Ascending aorta (tissue), 2 donors: ENCODE measurements at regions not wholly inside any gene's neighbourhood (a gene's known extent, or its start where the extent isn't known, plus 50 kb on each side); places are given as distances from the start of the nearest gene placed in this dataset.

ENCODE experiments used
- DNase-seq, 2 donors: peaks; one replicate each; pipeline ENCODE4 v3.0.0-alpha.2; 2019; ENCODE audit warnings: low spot score in 2 of 2
- H3K27ac ChIP-seq, 2 donors: fragments of 200-600 bp; sonication (generic); one replicate each; pipeline ENCODE4 v1.5.1; 2016 to 2017; ENCODE audit warnings: mild to moderate bottlenecking in 1 of 2
- H3K27me3 ChIP-seq: fragments of 200-600 bp; sonication (generic); one replicate; pipeline ENCODE4 v1.5.1; 2017
- H3K36me3 ChIP-seq, 2 donors: fragments of 200-600 bp; sonication (generic); one replicate each; pipeline ENCODE4 v1.5.1; 2016
- H3K4me1 ChIP-seq, 2 donors: fragments of 200-600 bp; sonication (generic); one replicate each; pipeline ENCODE4 v1.5.1; 2016 to 2017; ENCODE audit warnings: mild to moderate bottlenecking in 1 of 2
- H3K4me3 ChIP-seq, 2 donors: fragments of 200-600 bp; sonication (generic); one replicate each; pipeline ENCODE4 v1.5.1; 2016 to 2017; ENCODE audit warnings: mild to moderate bottlenecking in 1 of 2
- H3K9me3 ChIP-seq, 2 donors: fragments of 200-600 bp; sonication (generic); one replicate each; pipeline ENCODE4 v1.5.1; 2016
- intact Hi-C: fragments of 100-400 bp; cut with DNase I; formaldehyde crosslinking; loops from one replicate; pipeline ENCODE4 v1.15.1; 2023
- TF ChIP-seq, protein P1 (sequence below), 3 experiments: fragments of 200-600 bp in 2 of 3; fragments of 450-650 bp in 1 of 3; sonication (generic) in 2 of 3; IDR thresholded peaks; one replicate each; pipeline ENCODE4 v1.5.1; 2016 to 2019; ENCODE audit warnings: antibody characterized with exemption in 3 of 3, mild to moderate bottlenecking in 1 of 3, moderate library complexity in 1 of 3

DNA sequence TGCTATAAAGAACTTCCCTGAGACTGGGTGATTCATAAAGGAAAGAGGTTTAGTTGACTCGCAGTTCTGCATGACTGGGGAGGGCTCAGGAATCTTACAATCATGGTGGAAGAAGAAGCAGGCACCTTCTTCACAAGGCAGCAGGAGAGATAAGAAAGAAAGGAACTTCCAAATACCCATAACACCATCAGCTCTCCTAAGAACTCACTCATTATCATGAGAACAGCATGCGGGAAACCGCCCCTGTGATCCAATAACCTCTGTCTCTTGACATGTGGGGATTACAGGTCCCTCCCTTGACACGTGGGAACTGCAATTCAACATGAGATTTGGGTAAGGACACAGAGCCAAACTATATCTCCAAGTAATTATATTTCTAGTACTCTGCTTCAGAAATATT, 163.8 kb upstream of the CDH20 start:
- Histone ChIP-seq H3K36me3 (no peaks in the 10 kb centered on the region), H3K4me1 (no peaks in the 10 kb centered on the region), H3K27me3 (no peaks in the 10 kb centered on the region), H3K27ac (no peak overlapping the region), H3K9me3 (no peaks in the 10 kb centered on the region), H3K4me3 (no peak overlapping the region)
- TF ChIP-seq, protein P1, sequence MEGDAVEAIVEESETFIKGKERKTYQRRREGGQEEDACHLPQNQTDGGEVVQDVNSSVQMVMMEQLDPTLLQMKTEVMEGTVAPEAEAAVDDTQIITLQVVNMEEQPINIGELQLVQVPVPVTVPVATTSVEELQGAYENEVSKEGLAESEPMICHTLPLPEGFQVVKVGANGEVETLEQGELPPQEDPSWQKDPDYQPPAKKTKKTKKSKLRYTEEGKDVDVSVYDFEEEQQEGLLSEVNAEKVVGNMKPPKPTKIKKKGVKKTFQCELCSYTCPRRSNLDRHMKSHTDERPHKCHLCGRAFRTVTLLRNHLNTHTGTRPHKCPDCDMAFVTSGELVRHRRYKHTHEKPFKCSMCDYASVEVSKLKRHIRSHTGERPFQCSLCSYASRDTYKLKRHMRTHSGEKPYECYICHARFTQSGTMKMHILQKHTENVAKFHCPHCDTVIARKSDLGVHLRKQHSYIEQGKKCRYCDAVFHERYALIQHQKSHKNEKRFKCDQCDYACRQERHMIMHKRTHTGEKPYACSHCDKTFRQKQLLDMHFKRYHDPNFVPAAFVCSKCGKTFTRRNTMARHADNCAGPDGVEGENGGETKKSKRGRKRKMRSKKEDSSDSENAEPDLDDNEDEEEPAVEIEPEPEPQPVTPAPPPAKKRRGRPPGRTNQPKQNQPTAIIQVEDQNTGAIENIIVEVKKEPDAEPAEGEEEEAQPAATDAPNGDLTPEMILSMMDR (IDR thresholded peaks at IDR 0.05): no peak
- no peak for DNase-seq
- intact Hi-C loops: no loop called here

DNA sequence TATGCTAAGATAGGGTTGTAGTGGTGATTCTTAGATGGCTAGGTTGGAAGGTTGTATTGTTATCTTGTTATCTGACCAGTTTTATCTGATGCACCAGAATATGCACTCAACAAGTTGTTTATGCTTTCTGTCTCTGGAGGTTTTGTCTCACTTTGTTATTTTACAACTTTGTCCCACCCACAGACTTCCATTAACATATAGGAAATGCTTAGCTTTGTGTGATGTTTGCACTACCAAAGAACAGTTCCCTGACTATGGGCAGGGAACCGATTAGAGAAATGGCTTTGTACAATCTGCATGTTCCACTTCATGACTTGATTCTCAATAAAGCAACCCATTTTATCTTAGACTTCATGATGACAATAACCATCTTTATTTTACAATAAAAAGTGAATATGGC, 160.6 kb upstream of the CDH20 start:
- H3K27me3 ChIP-seq: no peaks in the 10 kb centered on the region
- no peak overlapping the region for H3K27ac ChIP-seq
- DNase-seq: no peak
- no peaks in the 10 kb centered on the region for H3K4me1 ChIP-seq
- TF ChIP-seq, protein P1 (IDR thresholded peaks at IDR 0.05): no peak
- no peaks in the 10 kb centered on the region for H3K9me3 ChIP-seq
- H3K36me3 ChIP-seq: no peaks in the 10 kb centered on the region
- H3K4me3 ChIP-seq: no peak overlapping the region
- intact Hi-C loops: no loop called here

DNA sequence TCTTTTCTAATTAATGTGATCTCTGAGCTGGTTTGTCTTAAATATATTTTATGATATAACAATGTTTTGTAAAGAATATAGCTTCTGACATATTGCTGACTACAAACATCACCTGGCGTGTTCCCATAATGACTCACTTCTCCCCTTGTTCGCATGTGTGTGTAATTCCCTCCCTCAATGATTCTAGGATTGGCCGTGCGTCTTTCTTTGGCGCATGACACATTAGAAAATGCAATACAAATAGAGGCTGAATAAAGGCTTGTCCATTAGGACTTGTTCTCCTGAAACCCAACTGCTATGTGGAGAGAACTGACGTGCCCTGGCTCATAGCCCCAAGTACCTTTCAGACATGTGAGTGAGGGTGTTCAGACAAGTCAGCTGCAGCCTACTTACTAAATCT, 159.7 kb upstream of the CDH20 start:
- DNase-seq: no peak
- H3K27me3 ChIP-seq: no peaks in the 10 kb centered on the region
- H3K4me3 ChIP-seq: no peak overlapping the region
- no peaks in the 10 kb centered on the region for H3K4me1 ChIP-seq
- intact Hi-C loops: no loop called here
- H3K27ac ChIP-seq: no peak overlapping the region
- TF ChIP-seq, protein P1 (IDR thresholded peaks at IDR 0.05): no peak
- no peaks in the 10 kb centered on the region for H3K36me3 ChIP-seq
- no peaks in the 10 kb centered on the region for H3K9me3 ChIP-seq

DNA sequence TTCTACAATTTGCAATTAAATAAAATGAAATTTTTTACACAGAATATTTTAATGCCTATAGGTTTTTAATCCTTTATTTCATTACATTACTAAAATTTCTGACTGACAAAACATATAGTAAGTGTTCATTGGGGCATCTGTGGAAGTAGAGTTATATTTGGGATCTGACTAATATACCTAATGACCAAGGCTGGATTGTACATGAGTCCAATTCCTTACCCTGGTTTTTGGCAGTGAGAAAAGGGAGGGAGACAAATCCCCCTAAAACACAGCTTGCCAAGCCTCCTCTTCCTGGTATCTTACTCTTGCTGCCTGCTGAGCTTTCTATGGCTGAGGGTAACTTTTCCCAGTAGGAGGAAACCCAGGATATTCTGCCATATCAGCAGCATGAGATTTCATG, 149.4 kb upstream of the CDH20 start:
- TF ChIP-seq, protein P1 (IDR thresholded peaks at IDR 0.05): no peak
- no peaks in the 10 kb centered on the region for H3K9me3 ChIP-seq
- intact Hi-C loops: no loop called here
- no peaks in the 10 kb centered on the region for H3K36me3 ChIP-seq
- DNase-seq: no peak
- no peak overlapping the region for H3K4me3 ChIP-seq
- no peaks in the 10 kb centered on the region for H3K27me3 ChIP-seq
- no peak overlapping the region for H3K27ac ChIP-seq
- H3K4me1 ChIP-seq: no peaks in the 10 kb centered on the region

DNA sequence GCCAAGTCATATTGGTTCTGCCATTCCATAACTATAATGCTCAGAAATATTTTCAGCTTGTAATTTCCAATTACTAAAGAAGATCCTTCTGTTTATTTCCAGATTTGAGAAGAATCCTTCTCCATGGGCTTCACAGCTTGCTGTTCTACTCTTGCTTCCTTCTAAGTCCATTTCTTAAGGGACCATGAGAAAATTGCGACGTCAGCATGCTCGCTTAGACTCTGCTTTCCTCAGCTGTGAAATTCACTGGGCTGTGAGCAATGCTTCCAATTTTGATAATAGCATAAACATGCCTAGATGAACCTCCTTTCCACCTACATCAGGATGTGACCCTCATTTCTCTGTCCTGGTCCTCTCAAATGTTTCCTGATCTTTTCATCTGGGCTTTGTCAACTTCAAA, 145.3 kb upstream of the CDH20 start:
- TF ChIP-seq, protein P1 (IDR thresholded peaks at IDR 0.05): no peak
- intact Hi-C loops: no loop called here

DNA sequence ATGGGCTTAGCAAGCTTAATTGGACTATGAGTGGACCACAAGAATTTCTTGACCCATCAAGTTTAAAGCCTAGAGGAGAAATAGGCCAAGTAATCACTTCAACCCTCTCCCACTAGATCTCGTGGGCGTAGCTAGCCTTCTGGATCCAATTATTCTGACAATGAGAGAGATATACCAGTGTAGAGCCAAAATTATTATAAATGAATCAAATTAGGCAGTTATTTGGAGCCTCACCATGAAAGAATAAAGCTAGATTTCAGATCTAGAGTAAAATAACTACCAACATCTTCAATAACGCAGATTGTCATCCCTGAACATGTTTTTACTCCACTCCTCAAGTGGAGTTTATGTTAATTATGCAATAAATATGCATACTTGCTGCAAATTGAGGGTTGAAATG, 143.9 kb upstream of the CDH20 start:
- no peak for DNase-seq
- Histone ChIP-seq H3K4me1 (no peaks in the 10 kb centered on the region), H3K9me3 (no peaks in the 10 kb centered on the region), H3K36me3 (no peaks in the 10 kb centered on the region), H3K27ac (no peak overlapping the region), H3K27me3 (no peaks in the 10 kb centered on the region), H3K4me3 (no peak overlapping the region)
- intact Hi-C loops: no loop called here
- TF ChIP-seq, protein P1 (IDR thresholded peaks at IDR 0.05): no peak

More for the DNA sequence above, 145.3 kb upstream of the CDH20 start:
- Histone ChIP-seq H3K9me3 (no peaks in the 10 kb centered on the region), H3K4me3 (no peak overlapping the region), H3K36me3 (no peaks in the 10 kb centered on the region), H3K27me3 (no peaks in the 10 kb centered on the region), H3K4me1 (no peaks in the 10 kb centered on the region), H3K27ac (no peak overlapping the region)
- no peak for DNase-seq
